Stromal cell of bone marrow (primary cell): ENCODE measurements at regions not wholly inside any gene's neighbourhood (a gene's known extent, or its start where the extent isn't known, plus 50 kb on each side); places are given as distances from the start of the nearest gene placed in this dataset.
"Not testable (repeated sequence)": the region's sequence is repeated elsewhere in the genome, so short reads cannot be mapped to it uniquely, and the experiment has no call there.

Experiments used
- DNase-seq: peaks from one replicate; pipeline ENCODE4 v3.0.0-alpha.2; 2012; ENCODE audit warnings: low read depth

- no peak for DNase-seq
Measured at GRCh38 chr15:38961931-38962330, 397.3 kb upstream of the RASGRP1 start.

- no peak for DNase-seq
Measured at GRCh38 chr15:38972831-38973230, 408.2 kb upstream of the RASGRP1 start.

GRCh38 chr15:38975282-38975990 lies 410.8 kb upstream of the RASGRP1 start:
- no peak for DNase-seq

- DNase-seq = peak; percentile 31
Measured at GRCh38 chr15:38991126-38991525, 426.5 kb upstream of the RASGRP1 start.

- DNase-seq = no peak
Measured at GRCh38 chr15:38991701-38992100, 427.1 kb upstream of the RASGRP1 start.

GRCh38 chr15:38992506-38992905 lies 427.9 kb upstream of the RASGRP1 start:
- DNase-seq = no peak

- no peak for DNase-seq
Measured at GRCh38 chr15:38992930-38993329, 428.3 kb upstream of the RASGRP1 start.

- DNase-seq = no peak
Measured at GRCh38 chr15:38994310-38994709, 429.7 kb upstream of the RASGRP1 start.

GRCh38 chr15:38996111-38996631 lies 431.6 kb upstream of the RASGRP1 start:
- peak; percentile 85 for DNase-seq

- DNase-seq = no peak
Measured at GRCh38 chr15:38997841-38998240, 433.2 kb upstream of the RASGRP1 start.

- no peak for DNase-seq
Measured at GRCh38 chr15:39000008-39000734, 435.6 kb upstream of the RASGRP1 start.

- DNase-seq = no peak
Measured at GRCh38 chr15:39009740-39010139, 445.1 kb upstream of the RASGRP1 start.

GRCh38 chr15:39011066-39011465 lies 446.5 kb upstream of the RASGRP1 start:
- DNase-seq = not testable (repeated sequence)

GRCh38 chr15:39013262-39013661 lies 448.6 kb upstream of the RASGRP1 start:
- no peak for DNase-seq

- no peak for DNase-seq
Measured at GRCh38 chr15:39014682-39015081, 450.1 kb upstream of the RASGRP1 start.

GRCh38 chr15:39016706-39017105 lies 452.1 kb upstream of the RASGRP1 start:
- DNase-seq = no peak

- no peak for DNase-seq
Measured at GRCh38 chr15:39018966-39019365, 454.4 kb upstream of the RASGRP1 start.

GRCh38 chr15:39021341-39021740 lies 456.7 kb upstream of the RASGRP1 start:
- no peak for DNase-seq

- DNase-seq = no peak
Measured at GRCh38 chr15:39022532-39023305, 458.1 kb upstream of the RASGRP1 start.

GRCh38 chr15:39025321-39025720 lies 460.7 kb upstream of the RASGRP1 start:
- peak; percentile 28 for DNase-seq

GRCh38 chr15:39025881-39026280 lies 461.3 kb upstream of the RASGRP1 start:
- no peak for DNase-seq

GRCh38 chr15:39028069-39028468 lies 463.5 kb upstream of the RASGRP1 start:
- peak; percentile 73 for DNase-seq

- no peak for DNase-seq
Measured at GRCh38 chr15:39029741-39030140, 465.1 kb upstream of the RASGRP1 start.
